ENCODE measurements at regions not wholly inside any gene's neighbourhood (a gene's known extent, or its start where the extent isn't known, plus 50 kb on each side); places are given as distances from the start of the nearest gene placed in this dataset.

GRCh38 chr18:55093808-55094207 is 134.5 kb upstream of the CCDC68 start:
- dilution Hi-C loops (cut with MboI; ENCODE audit: extremely low pct_ligation_motif_present, low sequenced_read_pairs) = no loop called here
- Histone ChIP-seq H3K27ac (ENCODE audit: control insufficient read depth, insufficient read depth, low read length) (no peak overlapping the region), H2AFZ (ENCODE audit: control insufficient read depth, low read length) (no peak overlapping the region), H4K20me1 (ENCODE audit: control insufficient read depth, extremely low read depth, insufficient read depth, low read length) (no peaks in the 10 kb centered on the region), H3K9ac (ENCODE audit: control insufficient read depth, extremely low read depth, insufficient read depth, low read length) (no peak overlapping the region), H3K27me3 (ENCODE audit: control insufficient read depth, extremely low read depth, insufficient read depth, low read length) (no peaks in the 10 kb centered on the region), H3K4me3 (ENCODE audit: control insufficient read depth in 2 of 3, extremely low read depth in 1 of 3, insufficient read depth in 2 of 3, low read depth in 1 of 3, low read length in 3 of 3) (no peak overlapping the region), H3K36me3 (ENCODE audit: control insufficient read depth in 2 of 2, extremely low read depth in 1 of 2, insufficient read depth in 2 of 2, low read length in 2 of 2) (no peaks in the 10 kb centered on the region), H3K9me3 (ENCODE audit: control insufficient read depth, low read depth, low read length) (no peaks in the 10 kb centered on the region), H3K4me1 (ENCODE audit: control insufficient read depth, extremely low read depth, insufficient read depth, low read length) (no peaks in the 10 kb centered on the region), H3K4me2 (ENCODE audit: control insufficient read depth, extremely low read depth, insufficient read depth, low read depth, low read length) (no peak overlapping the region), H3K9me1 (ENCODE audit: control insufficient read depth, extremely low read depth, insufficient read depth, low read length) (no peaks in the 10 kb centered on the region), H3K79me2 (ENCODE audit: control insufficient read depth, insufficient read depth, low read length) (no peaks in the 10 kb centered on the region)
- no peak for FAIRE-seq
- DNase-seq (ENCODE audit: low read depth, low spot score) = no peak
- TF ChIP-seq EZH2 (IDR thresholded peaks at IDR 0.05; ENCODE audit: low read length) (no peak), CTCF (optimal IDR thresholded peaks at IDR 0.05 in 1 of 3, IDR thresholded peaks at IDR 0.05 in 1 of 3, conservative IDR thresholded peaks at IDR 0.05 in 1 of 3; ENCODE audit: extremely low read depth in 1 of 3, insufficient read depth in 2 of 3, low read length in 3 of 3) (no peak)

- Histone ChIP-seq H4K20me1 (ENCODE audit: control insufficient read depth, extremely low read depth, insufficient read depth, low read length) (no peaks in the 10 kb centered on the region), H3K27me3 (ENCODE audit: control insufficient read depth, extremely low read depth, insufficient read depth, low read length) (no peaks in the 10 kb centered on the region), H3K9me3 (ENCODE audit: control insufficient read depth, low read depth, low read length) (no peaks in the 10 kb centered on the region), H3K36me3 (ENCODE audit: control insufficient read depth in 2 of 2, extremely low read depth in 1 of 2, insufficient read depth in 2 of 2, low read length in 2 of 2) (no peaks in the 10 kb centered on the region), H2AFZ (ENCODE audit: control insufficient read depth, low read length) (no peak overlapping the region), H3K4me3 (ENCODE audit: control insufficient read depth in 2 of 3, extremely low read depth in 1 of 3, insufficient read depth in 2 of 3, low read depth in 1 of 3, low read length in 3 of 3) (no peak overlapping the region), H3K27ac (ENCODE audit: control insufficient read depth, insufficient read depth, low read length) (no peak overlapping the region), H3K4me2 (ENCODE audit: control insufficient read depth, extremely low read depth, insufficient read depth, low read depth, low read length) (no peak overlapping the region), H3K79me2 (ENCODE audit: control insufficient read depth, insufficient read depth, low read length) (no peaks in the 10 kb centered on the region), H3K9ac (ENCODE audit: control insufficient read depth, extremely low read depth, insufficient read depth, low read length) (no peak overlapping the region), H3K9me1 (ENCODE audit: control insufficient read depth, extremely low read depth, insufficient read depth, low read length) (no peaks in the 10 kb centered on the region), H3K4me1 (ENCODE audit: control insufficient read depth, extremely low read depth, insufficient read depth, low read length) (no peaks in the 10 kb centered on the region)
- dilution Hi-C loops (cut with MboI; ENCODE audit: extremely low pct_ligation_motif_present, low sequenced_read_pairs) = no loop called here
- no peak for TF ChIP-seq CTCF (optimal IDR thresholded peaks at IDR 0.05 in 1 of 3, IDR thresholded peaks at IDR 0.05 in 1 of 3, conservative IDR thresholded peaks at IDR 0.05 in 1 of 3; ENCODE audit: extremely low read depth in 1 of 3, insufficient read depth in 2 of 3, low read length in 3 of 3)
- no peak for TF ChIP-seq EZH2 (IDR thresholded peaks at IDR 0.05; ENCODE audit: low read length)
- FAIRE-seq (no peak), DNase-seq (ENCODE audit: low read depth, low spot score) (no peak)
Observed at GRCh38 chr18:55093295-55093694, 134.0 kb upstream of the CCDC68 start.
